GM19468 (cell line): ENCODE measurements at regions not wholly inside any gene's neighbourhood (a gene's known extent, or its start where the extent isn't known, plus 50 kb on each side); places are given as distances from the start of the nearest gene placed in this dataset.

Experiments
- ATAC-seq: cut with Tn5 transposase; IDR thresholded peaks from one replicate; pipeline ENCODE4 v1.9.1; 2021; ENCODE audit warnings: mild to moderate bottlenecking, moderate library complexity, moderate number of reproducible peaks; ENCODE audit not compliant: unreplicated experiment; ENCODE audit errors: extremely low read depth

DNA sequence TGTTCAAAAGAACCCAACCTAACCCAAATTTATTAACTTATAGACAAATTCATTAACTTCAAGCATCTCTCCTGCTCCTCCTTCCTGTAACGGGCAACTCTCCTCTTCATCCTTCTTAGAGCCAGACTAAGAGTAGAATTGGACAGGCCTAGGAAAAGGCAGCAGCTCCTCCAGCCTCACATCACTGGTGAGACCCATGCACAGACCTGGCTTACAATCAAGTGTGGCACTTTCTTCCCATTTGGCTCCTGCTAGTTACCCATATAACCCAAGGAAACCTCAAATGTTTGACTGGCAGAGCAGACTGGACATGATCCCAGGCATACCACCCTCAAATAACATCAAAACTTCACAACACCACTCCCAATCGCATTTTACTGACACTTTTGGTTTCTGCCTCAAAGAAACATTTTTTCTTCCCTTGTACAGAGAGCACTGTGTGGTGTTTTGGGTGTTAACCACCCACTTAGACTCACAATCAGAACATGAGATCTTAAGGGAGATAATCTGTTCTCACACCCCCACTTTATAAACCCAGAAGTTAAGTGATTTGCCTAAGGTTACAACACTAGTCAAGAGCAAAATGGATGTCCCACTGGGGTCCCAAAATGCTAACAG lies 101.4 kb downstream of the SIPA1L2 start:
- no peak for ATAC-seq

DNA sequence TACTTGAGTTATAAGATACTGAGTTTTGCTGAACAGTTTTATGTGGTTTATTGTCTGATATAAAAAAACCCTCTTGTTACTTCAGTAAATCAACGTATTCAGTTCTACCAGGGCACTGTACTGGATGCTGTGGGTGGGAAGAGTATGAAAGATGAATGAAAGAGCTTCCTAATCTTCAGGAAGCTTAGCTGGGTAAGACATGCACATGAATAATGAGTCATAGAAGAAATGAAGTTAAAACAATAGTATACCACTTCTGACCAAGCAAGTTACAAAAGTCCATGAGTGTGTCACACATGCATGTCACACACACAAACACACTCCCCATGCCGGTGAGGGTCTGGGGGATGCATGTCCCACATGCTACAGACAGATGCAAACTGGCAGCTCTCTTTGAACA lies 105.9 kb downstream of the SIPA1L2 start:
- no peak for ATAC-seq

- ATAC-seq, result no peak
These were observed 107.7 kb downstream of the SIPA1L2 start for GRCh38 chr1:232522189-232522588.

GRCh38 chr1:232521660-232522059 lies 108.3 kb downstream of the SIPA1L2 start:
- ATAC-seq, result no peak

DNA sequence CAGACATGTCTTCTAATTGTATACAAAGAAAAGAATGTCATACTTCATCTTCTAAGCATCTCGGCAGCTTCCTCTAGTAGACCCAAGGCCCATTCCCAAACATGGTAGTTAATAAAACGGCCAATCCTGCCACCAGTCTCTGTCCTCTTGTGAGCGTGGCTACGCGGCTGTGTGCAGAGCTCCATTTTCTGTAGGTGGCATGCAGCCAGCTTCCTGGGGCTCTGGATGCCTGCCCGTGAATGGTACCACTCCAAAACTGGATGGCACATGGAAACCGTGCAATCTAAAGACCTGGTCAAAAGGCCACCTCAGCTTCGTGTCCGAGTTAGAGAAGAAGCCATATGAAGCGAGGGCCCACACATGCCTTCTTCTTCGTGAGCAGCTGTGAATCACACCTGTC lies 110.7 kb downstream of the SIPA1L2 start:
- ATAC-seq, result no peak

DNA sequence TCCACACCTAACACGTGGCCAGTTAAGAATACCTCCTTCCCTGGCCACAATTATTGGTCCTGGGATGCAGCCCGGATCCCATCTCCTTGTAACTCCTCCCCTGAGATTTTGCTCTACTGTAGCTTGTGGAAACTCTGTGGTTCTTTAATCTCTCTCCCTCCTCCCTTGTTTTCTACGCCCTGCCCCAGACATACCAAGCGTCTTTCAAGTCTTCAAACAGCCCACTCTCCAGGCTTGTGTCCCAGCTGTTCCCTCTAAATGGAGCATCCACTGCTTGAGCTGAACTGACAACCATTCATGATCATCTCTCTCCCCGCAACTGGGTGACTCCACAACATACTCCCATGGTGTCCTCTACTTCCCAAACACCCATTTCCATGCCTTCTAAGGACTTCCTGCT lies 111.6 kb downstream of the SIPA1L2 start:
- ATAC-seq, result no peak

DNA sequence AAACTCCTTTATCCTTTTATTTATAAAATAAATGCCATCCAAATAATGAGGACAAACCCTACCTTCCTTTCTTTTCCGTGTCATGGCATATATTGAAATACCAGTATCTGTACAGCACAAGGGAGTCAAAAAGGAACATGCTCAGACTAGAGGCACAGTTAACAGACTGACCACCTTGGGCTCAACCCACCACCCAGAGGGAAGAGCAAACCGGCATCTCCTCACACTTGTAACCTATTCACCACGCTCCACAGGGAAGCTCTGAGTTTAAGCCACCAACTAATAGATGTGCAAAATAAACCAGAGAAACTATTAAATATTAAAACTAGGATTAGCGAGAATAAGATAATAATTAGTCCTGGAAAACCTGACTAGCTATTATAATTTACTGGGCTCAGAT lies 112.7 kb downstream of the SIPA1L2 start:
- ATAC-seq, result no peak

DNA sequence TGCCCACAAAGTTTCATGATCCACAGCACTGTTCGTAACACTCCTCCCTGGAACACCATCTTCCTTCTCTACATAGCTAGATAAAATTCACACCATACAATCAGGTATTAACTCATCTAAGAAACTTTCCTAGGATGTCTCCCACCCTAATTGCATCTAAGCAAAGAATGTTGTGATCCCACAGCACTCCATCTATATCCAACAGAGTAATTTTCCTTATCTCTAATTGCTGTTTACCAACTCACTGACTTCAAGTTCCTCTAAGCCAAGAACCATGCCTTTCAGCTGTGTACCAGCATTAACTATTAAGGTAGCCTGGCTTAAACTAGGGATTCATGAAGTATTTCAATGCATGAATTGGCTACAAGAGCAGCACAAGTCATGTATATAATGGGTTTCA lies 114.2 kb downstream of the SIPA1L2 start:
- ATAC-seq, result no peak

DNA sequence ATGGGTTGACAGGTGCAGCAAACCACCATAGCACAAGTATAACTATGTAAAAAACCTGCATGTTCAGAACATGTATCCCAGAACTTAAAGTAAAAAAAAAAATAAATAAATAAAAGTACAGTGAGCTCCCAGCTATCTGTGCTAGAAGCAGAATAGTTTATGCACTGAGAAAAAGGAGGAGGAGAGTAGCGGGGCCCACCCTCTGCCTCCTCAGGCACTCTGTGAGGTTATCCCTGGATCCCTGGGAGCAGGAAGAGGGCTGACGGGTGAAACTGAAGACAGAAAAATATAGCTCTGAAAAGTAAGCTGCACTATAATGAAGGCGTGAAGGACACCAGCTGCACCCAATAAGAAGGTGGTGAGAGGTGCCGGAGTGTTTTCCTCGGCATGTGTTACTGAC lies 117.2 kb downstream of the SIPA1L2 start:
- ATAC-seq, result no peak

- ATAC-seq, result no peak
These were observed 118.8 kb downstream of the SIPA1L2 start for GRCh38 chr1:232511172-232511571.

DNA sequence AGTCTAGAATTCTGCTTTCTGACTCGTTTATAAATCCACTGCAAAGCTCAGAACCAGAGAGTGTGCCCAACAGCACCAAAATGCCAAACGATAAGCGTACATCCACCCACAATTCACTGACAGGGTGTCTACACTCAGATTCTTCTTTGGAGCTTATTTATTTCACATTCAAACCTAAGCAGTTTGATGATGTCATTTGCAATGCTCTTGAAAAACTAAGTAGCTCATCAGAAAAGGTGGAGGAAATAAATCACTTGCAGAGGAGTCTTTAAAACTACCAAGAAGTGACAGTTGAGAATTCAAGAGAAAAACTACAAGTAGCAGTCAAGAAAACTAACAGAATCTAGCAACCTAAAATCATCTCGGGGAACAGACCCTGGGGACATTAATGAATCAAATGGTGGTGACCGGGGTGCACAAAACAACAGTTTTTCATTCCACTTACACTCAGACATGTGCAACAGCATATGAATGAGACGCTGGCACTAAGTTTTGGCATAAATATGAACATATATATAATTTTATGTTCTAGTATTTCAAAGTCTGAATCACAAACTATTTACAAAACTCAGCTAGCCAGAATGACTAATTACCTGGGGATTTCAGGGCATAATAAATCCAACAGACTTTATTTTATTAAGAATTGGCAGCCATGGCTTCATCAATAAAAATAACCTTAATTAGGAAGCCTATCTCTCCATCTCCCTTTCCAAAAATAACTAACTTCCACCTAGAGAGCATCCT lies 119.4 kb downstream of the SIPA1L2 start:
- ATAC-seq, result no peak

GRCh38 chr1:232509570-232509969 lies 120.4 kb downstream of the SIPA1L2 start:
- no peak for ATAC-seq

GRCh38 chr1:232508130-232508701 lies 121.7 kb downstream of the SIPA1L2 start:
- no peak for ATAC-seq

- ATAC-seq, result no peak
These were observed 122.4 kb downstream of the SIPA1L2 start for GRCh38 chr1:232507571-232507970.

GRCh38 chr1:232505884-232506283 lies 124.0 kb downstream of the SIPA1L2 start:
- ATAC-seq, result no peak

- no peak for ATAC-seq
These were observed 125.3 kb downstream of the SIPA1L2 start for GRCh38 chr1:232504651-232505050.

- no peak for ATAC-seq
These were observed 126.4 kb downstream of the SIPA1L2 start for GRCh38 chr1:232503497-232503896.

DNA sequence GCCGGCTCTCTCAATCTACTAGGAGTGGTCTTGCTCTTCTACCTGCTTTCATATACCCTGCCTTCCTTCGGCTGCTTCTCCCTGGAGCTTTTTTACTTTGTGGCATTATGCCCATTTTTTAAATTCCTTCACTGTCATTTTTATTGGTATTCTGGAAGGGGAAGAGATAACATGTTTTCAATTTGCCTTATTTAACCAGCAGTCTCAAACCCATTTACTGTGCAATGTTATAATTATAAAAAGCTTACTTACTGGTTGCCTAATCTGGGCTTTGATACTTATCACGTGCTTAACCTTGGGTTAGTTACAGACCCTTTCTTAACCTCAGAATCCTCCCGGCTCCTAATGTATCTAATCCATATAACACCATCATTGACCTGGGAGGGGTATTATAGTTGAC lies 128.1 kb downstream of the SIPA1L2 start:
- ATAC-seq, result no peak

GRCh38 chr1:232499188-232499587 lies 130.7 kb downstream of the SIPA1L2 start:
- no peak for ATAC-seq

- ATAC-seq, result no peak
These were observed 136.1 kb downstream of the SIPA1L2 start for GRCh38 chr1:232493869-232494268.

DNA sequence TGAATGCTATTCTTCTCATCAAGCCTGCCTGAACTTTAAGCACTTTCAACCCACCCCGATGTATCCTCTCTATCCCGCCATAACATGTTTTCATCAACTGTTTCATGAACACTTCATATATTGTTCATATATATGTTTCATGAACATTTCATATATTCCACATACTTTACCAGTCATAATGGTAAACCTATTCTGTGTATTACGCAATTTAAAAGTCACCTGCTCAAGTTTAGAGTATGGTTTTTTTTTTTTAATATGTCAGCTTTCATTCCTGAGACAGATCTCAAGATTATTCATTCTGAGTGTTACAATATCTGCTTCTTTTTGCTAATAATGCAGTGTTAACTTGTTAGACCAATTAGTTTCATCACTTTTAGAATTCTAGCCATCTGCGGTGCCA lies 140.7 kb downstream of the SIPA1L2 start:
- no peak for ATAC-seq

GRCh38 chr1:232487236-232487635 lies 142.7 kb downstream of the SIPA1L2 start:
- ATAC-seq, result no peak
